ENCODE measurements at regions not wholly inside any gene's neighbourhood (a gene's known extent, or its start where the extent isn't known, plus 50 kb on each side); places are given as distances from the start of the nearest gene placed in this dataset.

GRCh38 chrX:27884654-27885053 lies 76.9 kb downstream of the MAGEB10 start:
- no peak for TF ChIP-seq TEAD4 (IDR thresholded peaks at IDR 0.05; ENCODE audit: borderline replicate concordance, insufficient read depth)
- no peak for TF ChIP-seq TCF12 (IDR thresholded peaks at IDR 0.05)
- TF ChIP-seq CTCF (IDR thresholded peaks at IDR 0.05): no peak
- no peak for TF ChIP-seq RFX5 (IDR thresholded peaks at IDR 0.05; ENCODE audit: low read length)
- no peak for TF ChIP-seq YY1 (IDR thresholded peaks at IDR 0.05; ENCODE audit: low read depth)
- TF ChIP-seq MAX (IDR thresholded peaks at IDR 0.05; ENCODE audit: low read depth): no peak
- no peak for TF ChIP-seq REST (IDR thresholded peaks at IDR 0.05; ENCODE audit: low read depth, low read length)
- TF ChIP-seq USF1 (IDR thresholded peaks at IDR 0.05; ENCODE audit: borderline replicate concordance, low read depth): no peak
- TF ChIP-seq EP300 (IDR thresholded peaks at IDR 0.05; ENCODE audit: borderline replicate concordance in 1 of 2, low read depth in 1 of 2, low read length in 1 of 2): no peak
